GM13977 (cell line): ENCODE measurements at regions not wholly inside any gene's neighbourhood (a gene's known extent, or its start where the extent isn't known, plus 50 kb on each side); places are given as distances from the start of the nearest gene placed in this dataset.
"Not testable (repeated sequence)": the region's sequence is repeated elsewhere in the genome, so short reads cannot be mapped to it uniquely, and the experiment has no call there.

ENCODE experiments used
- DNase-seq: peaks from one replicate; pipeline ENCODE4 v3.0.0; 2012; ENCODE audit warnings: low spot score
- in situ Hi-C: fragments of 300-500 bp; cut with MboI; formaldehyde crosslinking; loops from one replicate; pipeline ENCODE4 v1.12.0; 2022; ENCODE audit warnings: low sequenced_read_pairs, low pct_unique_long_range_greater_than_20kb, mixed read lengths, inconsistent platforms; ENCODE audit not compliant: unreplicated experiment
- TF ChIP-seq, protein P1 (sequence below): IDR thresholded peaks from 2 replicates; pipeline ENCODE4 v1.5.1; 2012; ENCODE audit warnings: mild to moderate bottlenecking, control low read depth; ENCODE audit not compliant: insufficient read depth; ENCODE audit errors: extremely low read depth, missing control alignments

DNA sequence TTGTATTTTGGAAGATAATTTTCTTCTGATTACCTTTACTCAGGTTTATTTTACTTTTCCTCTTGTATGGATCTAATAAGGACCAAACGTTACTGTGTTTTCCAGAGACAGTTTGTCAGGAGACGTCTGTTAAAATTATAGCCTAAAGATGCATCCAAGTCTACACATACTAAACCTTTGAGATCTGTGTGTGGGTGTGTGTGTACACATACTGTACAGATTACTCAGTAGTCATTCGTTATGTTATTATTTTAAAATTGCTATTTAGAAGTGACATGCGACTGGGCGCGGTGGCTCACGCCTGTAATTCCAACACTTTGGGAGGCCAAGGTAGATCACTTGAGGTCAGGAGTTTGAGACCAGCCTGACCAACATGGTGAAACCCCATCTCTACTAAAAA lies 51.6 kb upstream of the CNTLN start:
- in situ Hi-C loops: no loop called here
- DNase-seq: no peak
- TF ChIP-seq, protein P1, sequence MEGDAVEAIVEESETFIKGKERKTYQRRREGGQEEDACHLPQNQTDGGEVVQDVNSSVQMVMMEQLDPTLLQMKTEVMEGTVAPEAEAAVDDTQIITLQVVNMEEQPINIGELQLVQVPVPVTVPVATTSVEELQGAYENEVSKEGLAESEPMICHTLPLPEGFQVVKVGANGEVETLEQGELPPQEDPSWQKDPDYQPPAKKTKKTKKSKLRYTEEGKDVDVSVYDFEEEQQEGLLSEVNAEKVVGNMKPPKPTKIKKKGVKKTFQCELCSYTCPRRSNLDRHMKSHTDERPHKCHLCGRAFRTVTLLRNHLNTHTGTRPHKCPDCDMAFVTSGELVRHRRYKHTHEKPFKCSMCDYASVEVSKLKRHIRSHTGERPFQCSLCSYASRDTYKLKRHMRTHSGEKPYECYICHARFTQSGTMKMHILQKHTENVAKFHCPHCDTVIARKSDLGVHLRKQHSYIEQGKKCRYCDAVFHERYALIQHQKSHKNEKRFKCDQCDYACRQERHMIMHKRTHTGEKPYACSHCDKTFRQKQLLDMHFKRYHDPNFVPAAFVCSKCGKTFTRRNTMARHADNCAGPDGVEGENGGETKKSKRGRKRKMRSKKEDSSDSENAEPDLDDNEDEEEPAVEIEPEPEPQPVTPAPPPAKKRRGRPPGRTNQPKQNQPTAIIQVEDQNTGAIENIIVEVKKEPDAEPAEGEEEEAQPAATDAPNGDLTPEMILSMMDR: no peak

- in situ Hi-C loops: no loop called here
- DNase-seq: no peak
- TF ChIP-seq, protein P1: no peak
Measured at GRCh38 chr9:17082343-17083064, 52.3 kb upstream of the CNTLN start.

GRCh38 chr9:17081814-17082213 lies 53.0 kb upstream of the CNTLN start:
- no peak for DNase-seq

DNA sequence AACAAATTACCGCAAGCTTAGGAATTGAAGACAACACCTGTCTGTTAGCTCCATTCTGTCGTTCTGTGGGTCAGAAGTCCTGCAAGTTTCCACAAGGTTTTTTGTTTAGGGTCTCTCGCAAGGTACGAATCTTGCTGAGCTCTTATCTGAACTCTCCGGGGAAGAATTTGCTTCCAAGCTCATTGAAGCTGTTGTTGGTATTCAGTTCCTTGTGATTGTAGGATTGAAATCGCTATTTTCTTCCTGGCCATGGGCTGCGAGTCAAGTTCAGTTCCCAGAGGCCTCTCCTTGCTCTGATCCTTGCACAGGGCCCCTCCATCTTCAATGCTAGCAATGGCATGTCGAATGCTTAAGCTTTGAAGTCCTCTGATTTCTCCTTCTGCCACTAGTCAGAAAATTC lies 53.5 kb upstream of the CNTLN start:
- in situ Hi-C loops: no loop called here
- TF ChIP-seq, protein P1: no peak
- no peak for DNase-seq

More at GRCh38 chr9:17081814-17082213, 53.0 kb upstream of the CNTLN start:
- TF ChIP-seq, protein P1: no peak
- in situ Hi-C loops: no loop called here

- in situ Hi-C loops: no loop called here
- TF ChIP-seq, protein P1: no peak
- DNase-seq: no peak
Measured at GRCh38 chr9:17075758-17076485, 58.9 kb upstream of the CNTLN start.

DNA sequence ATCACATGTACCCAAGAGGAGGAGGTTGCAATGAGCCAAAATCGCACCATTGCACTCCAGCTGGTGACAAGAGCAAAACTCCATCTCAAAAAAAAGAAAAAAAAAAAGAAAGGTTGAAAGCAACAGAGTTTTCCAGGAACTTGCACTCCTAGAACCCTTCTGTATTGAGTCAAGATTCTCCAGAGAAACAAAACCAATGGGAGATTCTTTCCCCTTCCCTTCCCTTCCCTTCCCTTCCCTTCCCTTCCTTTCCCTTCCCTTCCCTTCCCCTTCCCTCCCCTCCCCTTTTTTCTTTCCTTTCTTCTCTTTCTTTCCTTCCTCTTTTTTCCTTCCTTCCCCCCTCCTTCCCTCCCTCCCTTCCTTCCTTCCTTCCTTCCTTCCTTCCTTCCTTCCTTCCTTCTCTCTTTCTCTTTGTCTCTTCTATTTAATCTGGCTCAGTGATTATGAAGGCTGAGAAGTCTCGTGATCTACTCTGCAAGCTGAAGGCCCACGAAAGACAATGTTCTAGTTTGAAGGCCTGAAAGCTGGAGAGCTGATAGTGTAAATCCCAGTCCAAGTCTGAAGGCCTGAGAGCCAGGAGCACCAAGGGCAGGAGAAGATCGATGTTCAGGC lies 59.6 kb upstream of the CNTLN start:
- TF ChIP-seq, protein P1: no peak
- DNase-seq: no peak
- in situ Hi-C loops: no loop called here

- in situ Hi-C loops, DNase-seq: not testable (repeated sequence)
Measured at GRCh38 chr9:17072563-17072962, 62.3 kb upstream of the CNTLN start.
